ENCODE measurements at regions not wholly inside any gene's neighbourhood (a gene's known extent, or its start where the extent isn't known, plus 50 kb on each side); places are given as distances from the start of the nearest gene placed in this dataset.

GRCh38 chr9:107625383-107625984 lies 135.9 kb upstream of the KLF4 start:
- TF ChIP-seq CTCF (IDR thresholded peaks at IDR 0.05) = no peak
- no peak for TF ChIP-seq POLR2A (IDR thresholded peaks at IDR 0.05)
